Tibial nerve (tissue), 4 donors: ENCODE measurements at regions not wholly inside any gene's neighbourhood (a gene's known extent, or its start where the extent isn't known, plus 50 kb on each side); places are given as distances from the start of the nearest gene placed in this dataset.

Source experiments
- DNase-seq, 2 donors: peaks; one replicate each; pipeline ENCODE4 v3.0.0-alpha.2; 2019; ENCODE audit warnings: low spot score in 2 of 2
- H3K27ac ChIP-seq, 4 donors: fragments of 200-600 bp; sonication (generic) in 3 of 4; one replicate each; pipeline ENCODE4 v1.5.1; 2017 to 2019; ENCODE audit warnings: mild to moderate bottlenecking in 1 of 4
- H3K27me3 ChIP-seq, 2 donors: fragments of 200-600 bp; sonication (generic) in 1 of 2; one replicate each; pipeline versions ENCODE4 v1.5.1 to v1.6.0; 2017 to 2019
- H3K36me3 ChIP-seq, 3 donors: fragments of 200-600 bp; sonication (generic); one replicate each; pipeline ENCODE4 v1.5.1; 2018 to 2019
- H3K4me1 ChIP-seq, 4 donors: fragments of 200-600 bp; sonication (generic) in 3 of 4; one replicate each; pipeline ENCODE4 v1.5.1; 2017 to 2019
- H3K4me3 ChIP-seq, 4 donors: fragments of 200-600 bp; sonication (generic) in 3 of 4; one replicate each; pipeline ENCODE4 v1.5.1; 2017 to 2019; ENCODE audit warnings: mild to moderate bottlenecking in 1 of 4, moderate library complexity in 1 of 4
- H3K9me3 ChIP-seq, 4 donors: fragments of 200-600 bp; sonication (generic) in 3 of 4; one replicate each; pipeline ENCODE4 v1.5.1; 2017 to 2019
- CTCF ChIP-seq, 5 experiments: fragments of 200-600 bp in 3 of 5; fragments of 450-650 bp in 2 of 5; sonication (generic) in 3 of 5; IDR thresholded peaks; one replicate each; pipeline ENCODE4 v1.5.1; 2016 to 2019; ENCODE audit warnings: antibody characterized with exemption in 5 of 5, mild to moderate bottlenecking in 3 of 5, moderate library complexity in 2 of 5
- EP300 ChIP-seq, 2 donors: sonication (generic); formaldehyde crosslinking; IDR thresholded peaks; one replicate each; pipeline ENCODE4 v1.6.1; 2017; ENCODE audit warnings: antibody characterized with exemption in 2 of 2, mild to moderate bottlenecking in 1 of 2
- POLR2A ChIP-seq, 2 donors: fragments of 450-650 bp; IDR thresholded peaks; one replicate each; pipeline ENCODE4 v1.6.1; 2017; ENCODE audit warnings: antibody characterized with exemption in 2 of 2, mild to moderate bottlenecking in 2 of 2, moderate library complexity in 2 of 2
- WGBS, 2 donors: methylation state at CpG; one replicate each; pipeline ENCODE4 v1.1.5; 2018; 5-methylcytosine and 5-hydroxymethylcytosine counted together

GRCh38 chr11:121884626-121885025 lies 231.4 kb downstream of the BLID start:
- peaks cover 0 to 32% (median 4%) of the 10 kb centered on the region in 4 donors for H3K4me1 ChIP-seq
- no peaks in the 10 kb centered on the region for H3K27me3 ChIP-seq
- H3K4me3 ChIP-seq = no peak overlapping the region
- H3K27ac ChIP-seq = no peak overlapping the region
- no peaks in the 10 kb centered on the region for H3K36me3 ChIP-seq
- H3K9me3 ChIP-seq = no peaks in the 10 kb centered on the region
- no peak for TF ChIP-seq CTCF (IDR thresholded peaks at IDR 0.05)
- no peak for TF ChIP-seq POLR2A (IDR thresholded peaks at IDR 0.05)
- TF ChIP-seq EP300 (IDR thresholded peaks at IDR 0.05) = no peak
- 86 to 92% methylated on average over 2 of the region's 2 CpGs for WGBS, 2 donors
- no peak for DNase-seq

DNA sequence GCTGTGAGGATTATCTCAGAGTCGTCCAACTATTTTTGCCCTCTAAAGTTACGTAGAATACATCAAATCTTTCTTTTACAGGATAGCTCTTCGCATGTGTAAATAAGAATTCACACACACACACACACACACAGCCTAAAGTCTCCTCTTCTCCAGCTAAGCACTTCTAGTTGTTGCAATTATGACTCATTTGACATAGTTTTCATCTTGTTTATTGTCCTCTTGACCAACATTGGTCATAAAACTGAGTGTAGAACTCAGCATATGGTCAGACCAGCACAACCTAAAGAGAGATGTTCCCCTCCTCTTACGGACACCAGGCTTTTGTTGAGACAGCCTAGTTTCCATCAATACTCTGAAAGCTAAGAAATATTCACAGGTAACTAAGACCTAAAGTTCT lies 234.2 kb downstream of the BLID start:
- no peak for DNase-seq
- Histone ChIP-seq H3K27me3 (no peaks in the 10 kb centered on the region), H3K27ac (no peak overlapping the region), H3K4me1 (peaks cover 0 to 17% (median 4%) of the 10 kb centered on the region in 4 donors), H3K36me3 (no peaks in the 10 kb centered on the region), H3K9me3 (no peaks in the 10 kb centered on the region), H3K4me3 (no peak overlapping the region)
- TF ChIP-seq EP300 (IDR thresholded peaks at IDR 0.05) (no peak), CTCF (IDR thresholded peaks at IDR 0.05) (no peak), POLR2A (IDR thresholded peaks at IDR 0.05) (no peak)
- WGBS, 2 donors = 94 to 98% methylated on average over 4 of the region's 4 CpGs

DNA sequence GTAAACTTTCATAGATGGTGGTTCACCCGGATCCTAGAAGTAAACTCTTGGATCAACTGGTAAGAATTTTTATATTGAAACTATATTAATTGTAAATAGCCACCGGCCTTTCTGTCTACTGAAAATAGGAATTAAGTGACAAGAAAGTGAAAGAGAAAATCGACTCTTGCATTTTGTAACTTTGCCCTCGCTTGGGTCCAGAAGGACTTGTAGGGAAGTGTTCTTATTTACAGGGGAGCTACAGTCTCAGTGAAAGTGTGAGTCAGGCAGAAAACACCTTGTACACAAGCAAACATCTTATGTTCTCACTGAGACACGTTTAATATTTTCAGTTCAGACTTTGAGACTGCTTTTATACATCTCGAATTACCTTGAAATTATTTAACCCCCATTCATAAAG lies 238.9 kb downstream of the BLID start:
- TF ChIP-seq CTCF (IDR thresholded peaks at IDR 0.05) = no peak
- TF ChIP-seq EP300 (IDR thresholded peaks at IDR 0.05) = no peak
- no peak for TF ChIP-seq POLR2A (IDR thresholded peaks at IDR 0.05)
- DNase-seq = no peak
- Histone ChIP-seq H3K36me3 (no peaks in the 10 kb centered on the region), H3K27ac (no peak overlapping the region), H3K4me3 (no peak overlapping the region), H3K9me3 (no peaks in the 10 kb centered on the region), H3K4me1 (no peaks in the 10 kb centered on the region), H3K27me3 (no peaks in the 10 kb centered on the region)
- WGBS, 2 donors = 85 to 87% methylated on average over 6 of the region's 6 CpGs

DNA sequence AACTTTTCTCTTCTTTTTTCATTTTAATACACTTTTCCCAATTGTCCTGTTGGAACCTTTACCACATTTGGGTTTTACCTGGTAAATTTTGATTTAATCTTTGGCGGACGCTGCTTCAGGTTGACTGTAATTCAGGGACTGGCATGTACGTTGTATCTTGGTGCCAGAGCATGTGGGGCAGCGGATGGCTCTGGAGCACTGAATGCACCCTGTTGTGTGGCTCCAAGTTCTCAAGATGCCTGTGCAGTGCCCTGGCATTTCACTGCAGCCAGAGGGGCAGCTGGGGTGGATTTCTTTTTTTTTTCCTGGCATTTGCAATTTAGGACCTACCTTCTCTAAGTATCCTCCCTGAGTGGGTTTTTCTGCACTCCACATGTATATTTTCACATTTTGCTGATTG lies 242.2 kb downstream of the BLID start:
- no peak for DNase-seq
- H3K4me1 ChIP-seq = peaks cover 0 to 20% (median 7%) of the 10 kb centered on the region in 4 donors
- TF ChIP-seq CTCF (IDR thresholded peaks at IDR 0.05) = no peak
- no peak for TF ChIP-seq EP300 (IDR thresholded peaks at IDR 0.05)
- no peak for TF ChIP-seq POLR2A (IDR thresholded peaks at IDR 0.05)
- 56 to 59% methylated on average over 4 of the region's 4 CpGs for WGBS, 2 donors
- no peak overlapping the region for H3K4me3 ChIP-seq
- no peaks in the 10 kb centered on the region for H3K36me3 ChIP-seq
- H3K9me3 ChIP-seq = no peaks in the 10 kb centered on the region
- H3K27ac ChIP-seq = no peak overlapping the region
- H3K27me3 ChIP-seq = no peaks in the 10 kb centered on the region

DNA sequence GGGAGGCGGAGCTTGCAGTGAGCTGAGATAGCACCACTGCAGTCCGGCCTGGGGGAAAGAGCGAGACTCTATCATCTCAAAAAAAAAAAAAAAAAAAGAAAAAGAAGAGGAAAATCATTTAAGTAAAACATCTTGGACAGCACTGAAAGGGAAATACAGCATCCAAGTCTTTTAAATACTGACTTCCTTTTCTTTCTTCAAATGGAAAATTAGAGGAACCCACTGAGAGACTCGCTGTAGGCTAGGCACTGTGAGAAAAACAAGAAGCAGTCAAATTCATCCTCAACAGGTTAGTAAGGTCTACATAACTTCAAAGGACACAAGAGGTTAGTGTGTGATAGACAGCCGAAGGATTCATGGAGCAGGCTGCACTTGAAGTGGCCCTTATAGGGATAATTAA lies 243.7 kb downstream of the BLID start:
- H3K9me3 ChIP-seq = no peaks in the 10 kb centered on the region
- H3K27me3 ChIP-seq = no peaks in the 10 kb centered on the region
- no peak overlapping the region for H3K27ac ChIP-seq
- H3K36me3 ChIP-seq = no peaks in the 10 kb centered on the region
- WGBS, 2 donors = 83 to 86% methylated on average over 5 of the region's 5 CpGs
- DNase-seq = no peak
- TF ChIP-seq EP300 (IDR thresholded peaks at IDR 0.05) = no peak
- no peak overlapping the region for H3K4me3 ChIP-seq
- peaks cover 0 to 20% (median 7%) of the 10 kb centered on the region in 4 donors for H3K4me1 ChIP-seq
